Breast epithelium (tissue), 3 donors: ENCODE measurements at regions not wholly inside any gene's neighbourhood (a gene's known extent, or its start where the extent isn't known, plus 50 kb on each side); places are given as distances from the start of the nearest gene placed in this dataset.

Source experiments
- POLR2A ChIP-seq: fragments of 450-650 bp; IDR thresholded peaks from one replicate; pipeline ENCODE4 v1.6.1; 2016; ENCODE audit warnings: antibody characterized with exemption, mild to moderate bottlenecking, moderate library complexity
- POLR2AphosphoS5 ChIP-seq, 3 donors: sonication (generic); formaldehyde crosslinking; IDR thresholded peaks; one replicate each; pipeline ENCODE4 v1.6.1; 2017; ENCODE audit warnings: antibody characterized with exemption in 3 of 3
- TF ChIP-seq, protein P1 (sequence below), 3 donors: fragments of 450-650 bp; IDR thresholded peaks; one replicate each; pipeline ENCODE4 v1.5.1; 2016 to 2017; ENCODE audit warnings: antibody characterized with exemption in 3 of 3, mild to moderate bottlenecking in 3 of 3, moderate library complexity in 3 of 3

DNA sequence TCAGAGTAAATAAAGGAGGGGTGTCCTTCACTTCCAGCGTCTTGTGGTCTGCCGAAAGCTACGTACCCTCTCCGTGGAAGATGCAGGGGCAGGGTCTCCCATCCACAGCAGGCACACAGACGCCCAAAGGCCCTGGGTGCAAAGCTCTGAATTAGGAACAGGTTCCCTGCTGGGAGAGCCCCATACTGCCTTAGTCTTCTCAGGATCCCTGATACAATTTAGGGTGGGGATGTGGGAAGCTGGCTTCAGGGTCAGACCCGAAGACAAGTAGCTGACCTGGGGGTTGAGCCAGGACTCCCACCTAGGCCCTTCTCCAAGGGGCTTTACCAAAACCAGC, 74.1 kb downstream of the TTLL2 start:
- TF ChIP-seq, protein P1, sequence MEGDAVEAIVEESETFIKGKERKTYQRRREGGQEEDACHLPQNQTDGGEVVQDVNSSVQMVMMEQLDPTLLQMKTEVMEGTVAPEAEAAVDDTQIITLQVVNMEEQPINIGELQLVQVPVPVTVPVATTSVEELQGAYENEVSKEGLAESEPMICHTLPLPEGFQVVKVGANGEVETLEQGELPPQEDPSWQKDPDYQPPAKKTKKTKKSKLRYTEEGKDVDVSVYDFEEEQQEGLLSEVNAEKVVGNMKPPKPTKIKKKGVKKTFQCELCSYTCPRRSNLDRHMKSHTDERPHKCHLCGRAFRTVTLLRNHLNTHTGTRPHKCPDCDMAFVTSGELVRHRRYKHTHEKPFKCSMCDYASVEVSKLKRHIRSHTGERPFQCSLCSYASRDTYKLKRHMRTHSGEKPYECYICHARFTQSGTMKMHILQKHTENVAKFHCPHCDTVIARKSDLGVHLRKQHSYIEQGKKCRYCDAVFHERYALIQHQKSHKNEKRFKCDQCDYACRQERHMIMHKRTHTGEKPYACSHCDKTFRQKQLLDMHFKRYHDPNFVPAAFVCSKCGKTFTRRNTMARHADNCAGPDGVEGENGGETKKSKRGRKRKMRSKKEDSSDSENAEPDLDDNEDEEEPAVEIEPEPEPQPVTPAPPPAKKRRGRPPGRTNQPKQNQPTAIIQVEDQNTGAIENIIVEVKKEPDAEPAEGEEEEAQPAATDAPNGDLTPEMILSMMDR (IDR thresholded peaks at IDR 0.05), result no peak
- TF ChIP-seq POLR2AphosphoS5 (IDR thresholded peaks at IDR 0.05) (no peak), POLR2A (no peak)
